CD4-positive, alpha-beta T cell treated with Interleukin-15 for 1 hour (primary cell): ENCODE measurements at regions not wholly inside any gene's neighbourhood (a gene's known extent, or its start where the extent isn't known, plus 50 kb on each side); places are given as distances from the start of the nearest gene placed in this dataset.
A peak's percentile ranks its signal among the peaks of the same experiment; 100 is the strongest.

Experiments used
- DNase-seq: peaks from one replicate; pipeline ENCODE4 v3.0.0-alpha.2; 2020

DNA sequence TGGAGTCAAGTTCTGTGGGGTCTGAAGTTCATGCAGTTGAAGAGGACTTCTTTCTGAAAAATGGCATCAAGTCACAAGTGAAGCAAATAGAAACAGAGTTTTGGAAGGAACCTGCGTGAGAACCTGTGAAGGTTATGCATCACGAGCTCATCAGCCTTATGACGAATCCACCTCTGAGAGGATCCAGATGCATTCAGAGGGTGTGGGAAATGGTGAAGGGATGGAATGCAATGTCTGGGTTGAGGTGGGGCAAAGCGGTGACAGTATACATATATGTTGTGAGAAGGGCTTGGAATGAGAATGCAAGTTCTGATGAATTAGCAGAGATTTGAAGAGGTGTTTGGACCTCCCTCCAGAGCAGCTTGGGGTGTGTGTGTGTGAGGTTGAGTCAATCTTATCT is 382.1 kb upstream of the TBL1XR1 start:
- no peak for DNase-seq

DNA sequence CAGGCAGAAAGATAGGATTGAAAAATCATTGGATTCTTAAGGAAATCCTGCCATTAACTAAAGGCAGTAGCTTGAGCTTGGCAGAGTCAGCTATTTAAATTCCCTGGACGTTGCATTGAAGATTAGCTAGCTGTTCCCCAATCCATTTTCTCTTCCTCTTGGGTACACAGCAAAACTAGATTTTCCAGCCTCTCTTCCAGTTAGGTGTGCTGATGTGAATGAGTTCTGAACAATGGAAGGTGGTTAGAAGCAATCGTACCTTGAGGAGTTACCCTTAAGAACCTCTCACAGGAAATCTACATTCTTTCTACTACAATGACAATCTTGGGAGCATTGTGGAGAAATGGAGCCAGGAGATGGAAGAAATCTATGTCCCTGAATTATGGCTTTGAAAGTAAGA is 383.2 kb upstream of the TBL1XR1 start:
- no peak for DNase-seq

DNA sequence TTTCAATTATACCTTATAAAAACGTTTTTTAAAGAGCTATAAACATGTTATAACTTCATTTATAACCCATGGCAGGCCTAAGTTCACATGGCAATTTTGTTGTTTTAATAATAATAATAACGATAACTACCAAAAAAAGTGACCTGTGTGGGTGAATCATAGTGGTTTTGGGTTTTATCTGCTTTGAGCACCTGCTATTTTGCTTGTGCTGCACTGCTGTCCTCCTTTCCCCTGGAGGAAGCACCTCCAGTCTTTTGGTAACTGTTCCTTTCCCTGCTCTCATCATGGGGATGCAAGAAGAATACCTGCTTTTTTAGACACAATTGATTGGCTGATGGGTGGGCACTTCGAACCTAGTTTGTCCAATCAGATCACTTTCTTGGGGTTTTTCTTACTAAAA is 388.0 kb upstream of the TBL1XR1 start:
- no peak for DNase-seq

DNA sequence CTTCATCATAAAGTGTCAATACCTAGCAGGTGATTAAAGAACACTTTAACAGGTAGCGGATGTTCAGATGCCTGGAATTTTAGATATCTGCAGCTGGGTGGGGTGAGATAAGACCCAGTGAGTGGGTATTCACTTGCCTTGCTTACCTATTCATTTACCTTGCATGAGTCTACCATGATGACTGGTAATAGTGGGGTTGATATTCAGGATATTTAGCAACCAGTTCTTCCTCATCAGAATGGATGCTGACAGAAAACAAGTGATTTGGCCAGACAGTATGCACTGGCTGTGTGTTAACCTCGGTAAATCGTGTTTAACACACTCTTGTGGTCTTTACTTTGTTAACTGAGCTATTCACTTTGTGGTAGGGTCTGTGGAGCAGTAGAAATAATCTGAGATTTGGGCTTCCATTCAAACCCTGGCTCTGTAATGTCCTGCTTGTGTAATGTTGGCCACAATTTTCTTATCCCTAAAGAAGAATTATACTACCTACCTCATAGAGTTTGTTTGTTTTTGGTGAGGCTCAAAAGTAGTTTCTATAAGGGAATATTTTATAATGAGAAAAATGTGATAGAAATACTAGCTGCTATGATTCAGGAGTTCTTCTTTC is 391.9 kb upstream of the TBL1XR1 start:
- DNase-seq = no peak

DNA sequence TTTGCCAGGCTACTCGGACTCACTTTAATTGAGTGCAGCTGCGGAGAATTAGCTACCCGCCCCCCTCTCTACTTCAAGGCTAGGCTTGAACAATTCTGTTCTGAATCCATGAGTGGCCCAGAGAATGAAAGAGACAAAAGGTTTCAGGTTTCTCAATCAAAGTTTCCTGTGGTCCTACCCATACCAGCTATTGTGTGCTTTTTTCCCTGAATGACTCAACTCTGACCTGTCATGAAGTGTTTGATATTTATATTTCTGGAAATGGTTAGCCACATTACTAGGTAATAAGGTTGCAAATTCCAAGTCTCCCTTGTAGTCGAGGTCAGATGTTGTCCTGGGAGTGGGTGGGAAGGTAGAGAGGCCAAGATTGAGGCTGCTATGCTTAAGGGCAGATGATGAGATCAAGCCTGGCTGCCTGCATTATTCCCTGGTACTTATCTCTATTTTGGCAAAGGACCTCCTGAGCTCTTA is 392.7 kb upstream of the TBL1XR1 start:
- DNase-seq = no peak

DNA sequence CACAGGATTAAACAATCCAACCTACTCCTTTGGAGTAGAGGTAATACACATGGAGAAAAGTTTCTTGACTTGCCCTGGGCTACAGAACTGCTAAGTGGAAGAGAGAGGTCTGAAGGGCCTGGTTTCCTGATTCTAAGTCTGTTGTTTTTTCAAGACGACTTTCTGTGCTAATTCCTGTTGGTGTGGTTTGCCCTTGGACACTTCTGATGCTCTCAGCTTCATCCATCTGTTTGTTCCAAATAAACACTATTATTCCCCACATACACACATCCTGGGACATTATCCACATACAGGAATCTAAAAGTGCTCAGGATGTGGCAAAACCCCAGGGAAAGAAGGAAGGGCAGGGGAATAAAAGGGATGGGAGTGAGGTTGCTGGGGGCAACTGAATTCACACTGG is 393.5 kb upstream of the TBL1XR1 start:
- no peak for DNase-seq

DNA sequence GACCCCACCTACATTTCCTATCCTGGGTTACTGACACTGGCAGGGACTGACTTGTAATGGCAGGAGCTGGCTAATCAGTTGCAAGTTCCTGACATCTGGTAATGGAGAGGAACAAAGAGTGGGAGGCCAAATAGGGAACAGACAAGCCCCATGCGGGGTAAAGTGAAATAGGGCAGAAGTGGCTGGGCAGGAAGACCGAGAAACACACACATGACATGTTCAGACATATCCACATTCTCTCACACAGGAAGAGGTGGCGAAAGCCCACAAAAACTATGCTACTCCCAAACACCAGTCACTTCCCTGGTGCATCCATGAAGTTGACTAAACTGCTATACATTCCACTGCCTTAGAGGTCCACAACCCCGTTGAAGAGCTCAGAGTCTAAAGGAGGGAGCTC is 394.1 kb upstream of the TBL1XR1 start:
- peak; percentile 27 for DNase-seq

DNA sequence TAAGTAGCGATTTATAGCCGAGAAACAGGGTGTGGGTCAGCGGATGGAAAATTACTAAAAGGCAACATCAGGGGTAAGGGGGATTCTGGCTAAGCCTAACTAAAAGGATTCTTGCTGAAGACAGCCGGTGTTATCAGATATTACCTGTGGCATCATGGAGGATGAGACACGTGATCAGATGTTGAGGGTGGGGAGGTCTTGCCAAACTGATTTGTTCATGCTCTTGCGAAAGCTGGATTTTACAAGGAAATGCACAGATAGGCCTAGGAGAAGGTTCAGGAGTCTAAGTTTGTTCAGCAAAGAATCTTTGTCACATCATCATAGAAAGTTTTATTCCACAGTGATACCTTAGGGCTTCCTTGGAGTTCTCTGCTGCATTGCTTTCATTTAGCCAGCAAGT is 396.8 kb upstream of the TBL1XR1 start:
- DNase-seq = no peak

DNA sequence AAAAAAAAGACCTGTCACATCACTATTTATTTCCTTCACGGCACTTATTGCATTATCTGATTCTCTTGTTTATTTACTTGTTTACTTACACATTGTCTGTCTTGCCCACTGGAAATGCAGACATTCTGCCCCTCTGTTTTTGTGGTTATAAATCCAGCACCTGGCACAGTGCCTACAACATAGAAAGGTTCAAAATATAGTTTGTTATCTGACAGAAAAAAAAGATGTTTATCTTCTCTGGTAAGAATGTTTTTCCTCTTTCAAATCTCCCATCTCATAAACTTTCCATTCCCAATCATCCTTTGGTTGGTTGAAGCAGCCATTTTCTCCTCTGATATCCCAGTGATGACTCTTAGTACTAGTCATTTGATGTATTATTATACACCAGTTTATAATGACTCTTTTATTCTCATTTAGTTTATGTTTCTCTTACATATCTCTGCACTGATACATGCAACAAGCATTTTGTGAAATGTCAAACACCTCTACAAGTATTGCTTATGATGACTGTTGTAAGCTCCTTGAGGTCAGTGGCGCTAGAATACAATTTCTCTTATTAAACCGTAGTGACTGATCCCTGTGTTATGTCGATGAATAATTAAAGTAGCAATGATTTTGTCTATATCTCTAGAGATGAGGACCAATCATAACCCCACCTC is 398.4 kb upstream of the TBL1XR1 start:
- DNase-seq = no peak

DNA sequence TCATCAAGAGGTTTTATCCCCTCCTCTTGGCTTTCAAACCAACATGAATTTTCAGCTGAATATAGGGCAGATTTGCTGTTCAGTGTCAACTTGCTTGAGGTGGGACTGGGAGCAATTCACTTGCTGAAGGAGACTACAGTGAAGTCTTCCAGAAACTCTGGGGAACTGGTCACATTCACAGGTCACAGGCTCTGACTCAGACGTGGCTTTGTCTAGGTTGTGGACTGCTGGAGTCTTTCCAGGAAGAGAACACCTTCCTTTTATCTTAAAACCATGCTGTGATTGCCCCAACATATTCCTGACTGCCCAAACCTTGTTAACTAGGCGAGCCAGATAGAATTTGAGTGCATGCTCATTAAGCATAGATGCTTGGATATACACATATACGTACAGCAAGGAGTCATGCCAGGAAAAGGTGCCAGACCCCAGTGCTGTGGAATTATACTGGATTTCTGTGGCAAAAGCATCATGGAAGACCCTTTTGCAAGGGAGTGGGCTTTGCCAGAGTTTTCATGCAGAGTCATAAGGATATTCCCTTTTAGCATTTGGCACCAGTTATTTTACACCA is 399.1 kb upstream of the TBL1XR1 start:
- DNase-seq = no peak

DNA sequence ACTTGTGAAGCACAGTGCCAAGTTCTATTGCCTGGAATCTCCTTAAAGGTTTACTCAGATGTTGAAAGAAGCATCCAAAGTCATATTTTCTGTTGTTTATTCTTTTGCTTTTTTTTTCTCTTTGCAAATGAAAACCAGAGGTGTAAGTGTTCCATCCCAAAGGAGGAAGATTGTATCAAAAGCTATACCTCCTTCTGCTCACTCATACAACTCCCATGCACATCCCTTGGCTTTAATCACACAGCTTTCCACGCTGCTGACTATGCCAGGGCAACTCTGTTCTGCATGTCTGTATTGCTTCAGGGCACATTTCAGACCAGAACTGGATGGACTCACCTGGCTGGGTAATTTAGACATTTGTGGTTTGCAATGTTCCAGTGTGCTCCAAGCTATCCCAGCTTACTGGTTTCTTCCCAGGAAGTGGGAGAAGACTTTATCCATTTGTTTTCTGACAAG is 399.6 kb upstream of the TBL1XR1 start:
- no peak for DNase-seq

DNA sequence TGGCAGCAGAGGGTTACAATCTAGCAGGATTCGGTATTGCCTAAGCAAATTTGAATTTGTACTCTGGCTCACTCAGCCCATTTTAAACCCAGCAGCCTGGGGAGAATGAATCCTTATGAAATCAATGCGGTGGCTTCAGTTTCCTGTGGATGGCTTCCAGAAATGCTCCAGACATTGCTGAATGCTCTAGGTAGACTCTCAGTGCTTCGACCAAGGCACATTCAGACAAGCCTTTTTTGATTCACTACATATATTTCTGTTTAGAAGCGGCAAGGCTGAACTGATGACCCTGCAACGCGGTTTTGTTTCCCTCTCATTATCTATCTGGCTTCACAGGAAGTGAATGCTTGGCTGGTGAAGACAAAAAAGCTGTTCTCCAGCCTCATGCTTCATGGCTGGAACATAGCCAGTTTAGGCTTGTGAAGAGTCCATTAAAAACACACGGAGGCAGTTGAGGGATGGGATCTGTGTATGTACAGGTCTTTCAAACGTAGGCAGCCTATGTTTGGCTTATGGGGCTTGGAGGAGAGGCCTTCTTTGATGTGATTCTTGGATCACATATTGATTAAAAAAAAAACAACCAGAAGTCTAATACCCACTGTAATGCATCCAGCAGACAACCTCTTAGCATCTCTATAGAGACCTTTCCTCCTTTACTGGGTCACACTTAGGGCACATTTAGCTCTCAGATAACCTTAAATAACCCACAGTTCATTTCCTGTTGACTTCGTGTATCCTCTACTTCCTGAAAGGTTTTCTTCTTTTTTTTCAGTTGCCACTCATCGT is 400.2 kb upstream of the TBL1XR1 start:
- peak; percentile 24 for DNase-seq

DNA sequence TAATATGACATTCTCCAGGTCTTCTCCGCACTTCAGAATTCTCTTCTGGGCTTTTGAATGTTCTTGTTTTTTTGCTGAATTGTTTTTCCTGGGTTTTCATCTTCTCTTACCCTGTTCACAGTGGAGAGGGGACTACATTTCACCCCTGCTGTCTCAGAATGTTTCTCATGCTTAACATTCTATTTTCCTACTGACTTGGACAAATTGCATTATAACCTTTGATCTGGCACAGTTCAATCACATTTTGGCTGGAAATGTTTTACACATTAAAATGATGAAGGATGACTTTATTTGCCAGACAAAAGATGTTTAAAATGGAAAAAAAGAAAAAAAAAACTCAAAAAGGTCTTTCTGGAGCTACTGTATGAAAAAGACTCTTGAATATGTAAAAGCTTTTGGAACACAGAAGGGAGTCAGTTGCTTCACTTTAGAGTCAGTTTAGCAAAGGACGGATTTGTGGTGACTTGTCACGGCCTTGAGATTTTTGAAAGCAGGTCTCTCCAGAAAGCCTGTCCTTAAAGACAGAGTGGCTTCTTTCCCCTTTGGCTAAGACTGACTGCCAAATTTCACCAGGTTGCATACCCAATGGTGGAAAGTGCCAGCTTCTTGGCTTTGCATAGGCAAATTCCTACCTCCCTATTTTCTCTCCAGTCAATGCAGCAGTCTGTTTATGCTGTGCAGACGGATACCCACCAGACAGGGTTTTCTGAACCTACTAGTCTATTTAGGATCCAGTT is 401.0 kb upstream of the TBL1XR1 start:
- DNase-seq = no peak

DNA sequence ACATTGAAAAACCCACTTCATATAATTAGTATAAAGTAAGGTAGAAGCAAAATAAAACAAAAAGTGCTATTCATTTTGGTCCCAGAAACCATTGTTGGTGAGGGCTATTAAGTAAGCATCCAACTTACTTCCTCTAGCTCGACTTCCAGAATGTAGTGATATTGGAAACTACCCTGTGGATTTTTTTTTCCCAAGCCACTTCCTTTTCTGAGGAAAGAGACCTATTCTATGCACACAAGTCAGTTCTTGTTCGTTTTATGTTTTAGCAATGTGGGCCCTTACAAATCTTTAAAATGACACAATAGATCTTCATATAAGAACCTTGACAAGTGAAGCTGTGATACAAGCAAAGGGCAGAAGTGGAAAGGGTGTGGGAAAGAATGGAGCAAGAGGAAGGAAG is 402.0 kb upstream of the TBL1XR1 start:
- no peak for DNase-seq

DNA sequence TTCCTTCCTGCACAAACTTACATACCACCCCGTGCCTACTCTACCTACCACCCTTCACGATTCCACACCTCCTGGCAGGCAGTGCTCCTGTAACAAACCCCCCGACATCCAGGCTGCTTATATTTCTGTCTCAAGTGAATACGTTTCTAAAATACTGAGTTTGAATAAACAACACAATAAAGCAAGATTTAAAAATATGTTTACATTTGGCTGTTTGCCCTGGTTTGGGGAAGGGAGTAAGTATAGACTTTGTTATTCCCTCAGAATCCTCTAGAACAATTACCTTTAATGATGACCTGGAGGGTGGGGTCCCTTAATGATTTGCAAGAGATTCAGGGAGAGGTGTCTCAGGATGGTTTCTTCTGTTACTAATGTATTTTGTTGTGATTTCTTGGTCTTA is 402.6 kb upstream of the TBL1XR1 start:
- DNase-seq = no peak

DNA sequence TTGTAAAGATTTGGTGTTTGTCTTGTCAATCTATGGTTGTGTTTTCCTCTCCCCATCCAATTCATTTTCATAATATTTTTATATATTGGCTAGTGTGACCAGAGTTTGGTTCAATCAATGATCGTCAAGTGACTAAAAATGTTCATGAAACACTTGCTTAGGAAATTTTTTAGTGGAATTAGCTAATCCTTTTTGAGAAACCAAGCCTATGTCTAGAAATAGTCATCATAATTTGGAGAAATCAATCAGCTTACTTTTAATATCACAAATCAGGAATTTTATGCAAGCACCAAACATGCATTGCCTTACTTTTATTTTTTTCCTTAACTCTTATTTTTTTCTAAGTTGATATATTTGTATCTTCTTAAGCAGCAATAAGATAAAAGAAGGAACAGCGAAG is 403.1 kb upstream of the TBL1XR1 start:
- DNase-seq = no peak

DNA sequence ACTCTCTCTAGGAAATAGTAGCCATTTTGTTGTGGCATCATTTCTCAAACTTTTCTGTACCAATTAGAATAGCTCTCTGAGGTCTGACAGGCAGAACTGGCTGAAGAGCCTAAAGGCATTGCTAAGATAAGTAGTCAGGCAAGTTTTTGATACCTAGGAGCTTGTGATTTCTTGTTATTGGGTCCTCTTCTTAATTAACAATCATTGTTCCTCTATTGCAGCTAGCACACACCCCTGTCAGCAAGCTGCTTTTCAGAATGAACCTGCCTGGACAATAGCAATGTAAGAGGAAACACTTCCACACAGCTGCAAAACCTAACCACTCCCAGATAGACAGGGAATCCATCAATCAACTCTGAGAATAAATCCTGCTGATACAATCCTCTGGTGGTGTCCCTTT is 403.9 kb upstream of the TBL1XR1 start:
- no peak for DNase-seq

DNA sequence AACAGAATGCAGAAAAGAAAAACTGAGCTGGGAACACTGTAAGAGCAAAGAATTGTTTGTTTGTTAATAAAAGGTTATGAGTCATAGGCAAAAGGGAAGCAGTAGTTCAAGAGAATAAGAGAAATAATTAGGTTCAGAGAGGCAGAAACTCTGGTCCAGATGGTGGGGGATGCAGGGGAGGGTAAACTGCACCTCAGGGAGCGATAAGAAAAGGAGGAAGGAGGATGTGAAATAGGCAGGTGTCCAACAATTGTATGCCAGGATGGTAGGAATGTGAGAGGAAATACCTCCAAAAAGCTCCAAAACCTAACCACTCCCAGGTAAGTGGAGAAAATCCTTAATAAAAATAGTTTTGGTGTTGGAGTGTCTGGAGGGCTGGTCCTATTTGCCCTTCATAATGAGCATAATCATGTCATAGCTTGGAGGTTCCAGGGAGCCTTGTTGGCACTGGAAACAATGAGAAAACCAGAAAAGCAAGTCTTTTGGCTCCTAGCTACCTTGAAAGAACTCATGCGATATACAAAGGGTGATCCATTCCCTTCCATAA is 405.4 kb upstream of the TBL1XR1 start:
- no peak for DNase-seq

DNA sequence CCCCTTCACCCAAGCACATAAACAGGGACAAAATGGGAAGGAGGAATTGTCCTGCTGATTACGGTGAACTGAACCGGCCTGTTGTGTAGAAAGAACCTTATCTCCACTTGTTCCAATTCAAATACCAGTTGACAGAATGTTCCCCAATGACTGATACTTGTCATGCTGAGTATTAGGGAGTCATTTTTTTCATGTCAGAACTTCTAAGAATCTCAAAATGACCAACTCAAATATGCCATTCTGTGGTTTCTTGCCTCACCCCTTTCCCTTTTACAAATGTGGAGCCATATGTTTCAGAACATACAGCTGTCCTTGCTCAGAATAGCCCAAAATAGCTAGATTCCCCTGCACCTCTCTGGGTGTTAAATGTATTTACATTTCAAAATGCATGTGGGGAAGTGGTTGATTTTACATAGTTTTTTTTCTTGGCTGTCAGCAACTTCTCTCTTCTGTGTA is 405.9 kb upstream of the TBL1XR1 start:
- DNase-seq = no peak

DNA sequence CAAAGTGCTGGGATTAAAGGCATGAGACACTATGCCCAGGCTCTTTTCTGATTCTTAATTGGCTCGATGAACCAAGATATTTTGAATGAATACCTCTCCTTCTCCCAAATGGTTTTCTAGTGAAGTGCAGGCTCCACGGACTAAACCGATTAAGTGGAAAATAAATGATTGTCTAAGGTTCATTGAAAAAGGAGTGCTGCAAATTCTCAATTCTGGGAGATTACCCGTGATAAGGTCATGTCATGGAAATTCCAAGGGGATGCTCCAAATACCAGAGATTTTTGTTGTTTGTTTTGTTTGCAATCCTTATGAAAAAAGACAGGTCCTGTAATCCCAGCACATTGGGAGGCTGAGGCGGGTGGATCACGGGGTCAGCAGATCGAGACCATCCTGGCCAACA is 406.9 kb upstream of the TBL1XR1 start:
- DNase-seq = no peak

DNA sequence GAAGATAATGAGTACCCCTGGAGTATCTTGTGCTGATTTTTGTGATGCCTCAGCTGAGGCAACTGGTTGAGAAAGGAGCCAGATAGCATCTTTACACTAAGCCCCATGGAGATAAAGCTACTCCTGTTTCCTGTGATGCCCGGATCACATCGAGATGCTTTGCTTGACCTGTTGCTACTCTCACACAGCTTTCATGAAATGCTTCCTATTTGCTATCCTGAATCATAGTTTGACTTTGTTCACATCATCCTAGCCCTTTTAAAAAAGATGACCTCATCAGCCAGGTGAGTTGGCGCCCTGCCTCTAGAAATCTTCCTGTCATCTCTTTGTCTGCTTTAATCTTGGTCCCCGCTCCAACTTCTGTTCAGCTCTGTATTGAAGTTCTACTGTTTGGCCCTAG is 409.6 kb upstream of the TBL1XR1 start:
- DNase-seq = no peak

DNA sequence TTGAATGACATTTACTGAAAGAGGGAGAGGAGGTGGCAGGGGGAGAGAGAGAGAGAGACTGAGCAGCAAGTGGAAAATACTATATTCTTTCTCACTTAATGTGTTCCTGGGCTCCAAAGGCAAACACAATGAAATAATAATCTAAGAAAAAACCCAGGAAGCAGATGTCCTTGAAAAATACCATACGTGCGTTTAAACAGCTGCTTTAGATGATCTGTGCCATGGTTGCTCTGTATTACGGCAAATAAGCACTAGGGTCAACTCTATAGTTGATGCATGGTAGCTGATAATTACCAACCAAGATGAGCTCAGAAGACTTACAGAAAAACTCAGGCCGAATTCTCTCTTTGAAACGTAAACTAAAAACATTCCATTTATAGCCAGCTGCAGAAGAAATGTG is 410.3 kb upstream of the TBL1XR1 start:
- no peak for DNase-seq

DNA sequence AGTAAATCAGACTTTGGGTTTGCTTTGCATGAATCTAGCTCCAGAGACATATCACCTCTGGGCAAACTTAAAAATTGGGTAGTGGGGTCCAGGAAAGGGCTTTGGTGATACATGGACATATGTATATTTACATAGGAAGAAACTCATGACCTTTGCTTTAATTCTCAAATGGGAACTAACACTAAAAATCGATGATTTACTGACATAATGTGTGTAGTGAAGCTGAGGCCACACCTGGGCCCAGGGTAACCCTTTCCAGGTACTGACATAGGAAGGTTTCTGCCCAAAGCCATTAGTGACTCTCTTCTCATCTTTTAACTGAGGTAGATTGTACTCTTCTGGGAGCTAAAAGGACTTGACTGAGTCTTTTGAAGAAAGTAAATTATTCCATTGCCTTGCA is 411.2 kb upstream of the TBL1XR1 start:
- no peak for DNase-seq
